Activated CD4-positive, alpha-beta T cell treated with anti-CD3 and anti-CD28 coated beads, Interleukin-2, amount 50 U/mL, for 4 hours (primary cell): ENCODE measurements at regions not wholly inside any gene's neighbourhood (a gene's known extent, or its start where the extent isn't known, plus 50 kb on each side); places are given as distances from the start of the nearest gene placed in this dataset.

Experiments used
- DNase-seq, 2 experiments: peaks; one replicate each; pipeline ENCODE4 v3.0.0-alpha.2; 2020

DNA sequence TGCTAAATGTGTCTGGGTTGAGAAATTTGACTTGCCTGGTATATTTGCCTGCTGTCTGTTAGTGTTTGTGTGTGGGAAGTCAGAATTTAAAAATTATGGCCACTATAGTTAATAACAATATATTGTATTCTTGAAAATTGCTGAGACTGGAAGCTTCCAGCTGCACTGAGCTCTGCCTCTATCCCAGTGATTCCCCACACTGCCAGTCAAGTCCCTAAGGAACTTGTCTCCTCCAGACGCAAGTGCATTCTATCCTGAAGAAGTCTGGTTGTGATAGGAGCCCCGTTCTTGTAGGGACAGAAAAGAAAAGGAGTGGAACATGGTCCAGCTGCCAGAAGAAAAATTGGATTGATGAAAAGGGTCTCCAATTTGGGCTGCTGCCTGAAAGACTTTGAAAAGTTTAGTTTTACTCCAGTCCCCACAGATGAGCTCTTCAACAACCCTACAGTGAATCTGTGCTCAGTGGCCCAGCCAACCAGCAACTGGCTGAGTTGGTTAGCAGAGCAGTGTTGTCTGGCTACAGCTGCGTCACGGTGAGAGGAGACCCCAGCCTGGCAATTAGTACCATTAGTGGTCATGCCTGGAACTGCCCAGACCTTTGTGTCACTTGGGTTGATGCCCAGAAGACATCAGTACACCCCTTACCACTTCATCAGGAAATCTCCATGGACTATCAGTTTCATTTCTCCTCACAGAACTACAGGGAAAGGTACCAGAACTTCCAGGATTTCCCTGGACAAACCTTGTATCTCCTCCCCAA is 183.1 kb upstream of the MCHR2 start:
- DNase-seq: no peak

DNA sequence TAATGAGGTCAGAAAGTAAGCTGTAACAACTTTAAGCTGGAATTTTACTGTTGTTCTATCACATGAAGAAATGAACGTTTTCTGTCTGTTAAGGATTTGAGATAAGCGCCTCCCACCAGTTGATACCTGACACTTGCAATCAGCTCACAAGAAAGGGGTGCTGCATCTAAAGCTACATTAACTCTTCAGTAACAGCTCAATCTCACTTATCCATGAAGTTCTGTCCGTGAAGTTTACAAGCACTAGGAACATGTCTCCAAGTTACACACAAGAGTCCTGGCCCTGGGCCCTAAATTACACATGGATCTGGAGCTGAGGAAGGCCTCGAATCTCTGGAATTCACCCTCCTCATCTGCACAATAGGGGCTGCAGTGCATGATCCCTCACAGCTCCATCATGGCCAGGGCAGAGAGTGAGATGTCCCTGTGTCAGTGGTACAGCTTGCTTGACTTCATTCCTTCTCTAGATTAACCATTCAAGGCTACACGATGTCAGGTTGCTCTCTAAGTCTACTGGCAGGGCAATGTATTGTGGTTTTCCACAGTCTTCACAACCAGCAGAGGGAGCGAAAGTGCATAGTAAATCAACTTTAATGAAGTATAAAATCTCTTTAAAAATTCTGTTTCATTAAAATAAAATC is 182.4 kb upstream of the MCHR2 start:
- no peak for DNase-seq

DNA sequence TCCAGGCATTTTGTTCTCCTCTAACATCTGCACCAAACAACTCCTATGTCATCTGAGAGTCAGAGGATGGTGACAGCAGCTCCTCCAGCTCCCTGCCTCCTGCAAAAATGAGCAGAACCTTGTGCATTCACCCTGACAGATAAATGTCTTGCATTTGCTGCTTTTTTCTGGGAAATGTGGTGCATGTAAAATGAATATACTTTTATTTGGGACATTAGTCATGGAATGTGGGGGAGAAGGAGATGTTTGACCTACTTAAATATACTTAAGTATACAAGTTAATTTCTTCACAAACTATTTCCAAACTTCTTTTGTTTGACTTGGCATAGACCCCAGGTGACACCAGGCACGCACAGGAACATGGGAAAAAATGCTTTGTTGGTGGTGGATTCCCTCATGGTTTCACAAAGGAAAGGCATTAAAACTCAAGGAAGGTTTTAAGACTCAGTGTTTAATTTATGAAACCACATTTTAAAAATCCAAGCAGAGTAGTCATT is 181.8 kb upstream of the MCHR2 start:
- no peak for DNase-seq

DNA sequence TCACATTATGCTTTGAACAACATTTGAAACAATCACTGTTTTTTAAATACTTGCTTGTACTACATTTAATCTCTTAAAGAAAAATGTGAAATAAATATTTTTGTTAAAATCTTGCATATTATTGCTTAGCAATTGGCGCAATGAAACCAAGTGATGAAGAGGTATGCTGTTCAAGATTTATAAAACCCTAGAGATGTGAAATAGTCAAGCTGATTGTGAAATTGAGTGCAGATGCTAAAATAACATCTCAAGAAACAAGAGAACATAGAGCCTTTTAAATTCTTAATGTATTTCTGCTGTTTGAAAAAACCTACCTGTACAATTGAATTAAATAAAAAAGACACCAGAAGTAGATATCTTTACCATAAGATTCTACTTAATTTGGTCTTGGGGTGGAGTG is 179.2 kb upstream of the MCHR2 start:
- DNase-seq: no peak

DNA sequence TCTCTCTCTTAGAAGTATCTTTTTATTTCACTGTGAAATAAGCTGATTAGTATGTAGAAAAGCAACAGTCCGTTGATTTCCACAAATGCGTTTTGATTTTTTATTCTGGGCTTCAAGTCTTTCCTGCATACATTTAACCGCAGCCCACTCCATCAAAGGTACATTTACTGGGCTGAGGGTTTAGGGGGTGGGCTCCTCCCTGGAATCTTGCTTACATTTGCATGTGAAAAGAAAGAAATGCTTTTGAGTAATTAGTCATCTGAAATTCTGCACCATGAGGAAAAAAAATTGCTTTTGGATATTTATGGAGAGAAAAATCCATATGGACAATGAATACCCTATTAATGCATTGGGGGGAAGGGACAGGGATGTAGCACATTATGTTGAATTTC is 178.3 kb upstream of the MCHR2 start:
- DNase-seq: no peak

DNA sequence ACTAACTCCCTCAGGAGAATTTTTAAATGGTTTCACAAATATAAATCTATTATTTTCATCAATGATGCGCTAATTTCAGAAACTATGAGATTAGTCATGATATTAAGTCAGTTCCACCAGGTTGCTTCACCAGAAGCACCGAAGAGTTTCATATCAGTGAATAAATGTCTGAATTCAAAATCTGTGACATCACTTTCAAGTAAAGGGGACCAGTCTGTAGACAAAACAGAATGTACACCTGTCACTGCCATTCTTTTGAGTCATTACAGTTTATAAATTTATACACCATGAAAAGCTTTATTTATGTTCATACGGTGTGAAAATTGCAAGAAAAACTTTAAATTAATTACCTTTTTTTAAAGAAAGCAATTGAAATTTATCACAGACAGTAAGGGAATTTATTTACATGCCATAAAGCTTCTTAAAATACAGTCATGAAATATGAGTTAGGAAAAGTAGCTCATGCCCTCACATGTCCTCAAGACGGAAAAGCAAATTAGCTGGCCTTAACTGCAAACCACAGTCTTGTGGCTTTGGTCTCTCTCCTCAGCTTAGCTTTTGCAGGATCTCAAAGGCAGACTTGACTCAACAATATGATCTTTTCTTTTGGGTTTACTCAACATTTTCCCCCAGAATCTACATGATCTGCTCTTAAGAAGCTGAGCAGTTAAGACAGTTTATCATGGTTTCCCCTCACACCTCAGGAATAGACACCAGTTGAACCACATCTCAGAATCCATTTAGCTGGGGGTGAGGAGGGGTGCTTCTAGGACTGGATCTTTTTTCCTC is 177.7 kb upstream of the MCHR2 start:
- no peak for DNase-seq

DNA sequence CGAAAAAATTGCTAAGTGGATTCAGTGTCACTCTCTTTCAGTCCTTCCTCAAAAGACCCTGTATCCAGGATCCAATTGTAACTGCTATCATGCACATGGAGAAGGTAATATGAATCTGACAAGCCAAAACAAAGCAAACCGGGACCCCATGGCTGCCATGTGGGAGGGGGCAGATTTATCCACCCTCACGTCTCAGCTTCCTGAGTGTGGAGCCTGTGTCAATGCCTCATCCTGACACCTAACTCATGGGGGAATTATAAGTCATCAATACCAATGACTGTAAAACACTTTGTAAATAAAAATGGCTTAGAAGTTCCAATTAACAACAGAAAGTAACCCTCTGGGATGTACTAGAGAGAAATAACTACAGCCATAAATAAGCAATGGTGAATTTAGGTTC is 174.1 kb upstream of the MCHR2 start:
- no peak for DNase-seq

DNA sequence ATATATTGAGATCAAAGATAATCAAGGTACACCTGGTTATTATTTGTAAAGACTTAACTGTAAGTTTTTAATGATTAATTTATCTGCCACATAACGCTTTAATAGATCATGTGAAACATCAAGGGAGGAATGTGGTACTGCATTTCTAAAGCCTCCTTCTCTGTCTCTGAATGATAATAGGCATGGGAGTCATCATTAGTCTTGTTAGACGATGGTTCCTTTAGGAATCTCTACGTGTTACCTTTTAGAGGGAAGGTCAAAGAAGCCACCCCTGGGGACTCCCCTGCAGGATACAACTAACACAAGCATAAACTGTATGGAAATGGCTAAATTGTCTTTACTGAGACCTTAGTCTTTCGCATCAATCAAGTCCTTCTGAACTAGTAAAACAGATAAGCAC is 173.6 kb upstream of the MCHR2 start:
- no peak for DNase-seq

DNA sequence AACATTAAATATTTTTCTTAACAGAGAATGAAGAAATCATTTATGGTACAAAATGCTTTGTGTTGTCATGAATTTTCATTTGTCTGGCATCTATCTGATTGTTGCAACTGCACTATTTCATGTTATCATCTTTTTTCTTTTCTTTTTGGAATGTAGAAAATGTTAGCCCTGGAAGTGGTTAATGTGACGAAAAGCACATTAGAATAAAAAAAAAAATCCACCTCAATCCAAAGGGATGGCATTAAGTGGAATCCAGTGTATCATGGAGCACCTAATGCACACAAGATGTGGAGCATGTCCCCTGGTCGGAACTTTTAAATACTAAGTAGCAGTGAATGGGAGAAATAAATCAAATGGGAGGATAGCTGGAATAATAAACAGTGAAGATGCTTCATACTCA is 172.9 kb upstream of the MCHR2 start:
- no peak for DNase-seq

DNA sequence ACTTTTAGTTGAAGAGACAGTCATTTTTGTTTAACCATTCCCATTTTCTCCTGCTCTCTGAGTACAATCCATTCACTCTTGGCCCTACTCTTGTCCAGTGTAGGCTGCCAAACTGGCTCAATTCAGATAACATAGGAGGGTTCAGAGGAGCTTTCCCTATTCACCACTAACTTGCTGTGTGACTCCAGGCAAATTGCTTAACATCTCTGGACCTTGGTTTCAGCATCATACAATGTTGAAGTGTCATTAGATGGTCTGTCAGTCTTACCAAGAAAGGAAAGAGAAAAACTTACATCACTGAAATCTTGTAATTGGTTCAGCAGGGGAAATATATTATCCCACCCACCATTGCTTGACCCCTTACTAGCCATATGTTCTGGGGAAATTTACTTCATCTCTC is 171.4 kb upstream of the MCHR2 start:
- DNase-seq: no peak

DNA sequence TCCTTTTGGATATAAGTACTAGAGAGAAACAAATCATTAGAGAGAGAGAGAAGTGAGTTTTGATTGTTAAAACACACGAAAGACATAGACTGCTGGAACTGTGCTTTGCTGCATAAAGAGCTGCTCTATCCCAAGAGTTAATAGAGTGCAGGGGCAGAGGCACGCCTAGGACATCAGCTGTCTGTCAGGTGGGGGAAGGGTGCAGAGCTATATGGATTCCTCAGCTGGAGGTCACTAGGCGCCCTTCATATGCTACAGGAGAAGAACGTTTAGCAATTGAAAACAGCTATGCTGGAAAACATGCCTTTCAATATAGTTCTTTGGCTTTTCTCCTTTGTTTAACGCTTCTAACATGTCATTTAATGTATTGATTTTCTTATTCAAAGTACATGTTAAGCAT is 169.0 kb upstream of the MCHR2 start:
- no peak for DNase-seq

DNA sequence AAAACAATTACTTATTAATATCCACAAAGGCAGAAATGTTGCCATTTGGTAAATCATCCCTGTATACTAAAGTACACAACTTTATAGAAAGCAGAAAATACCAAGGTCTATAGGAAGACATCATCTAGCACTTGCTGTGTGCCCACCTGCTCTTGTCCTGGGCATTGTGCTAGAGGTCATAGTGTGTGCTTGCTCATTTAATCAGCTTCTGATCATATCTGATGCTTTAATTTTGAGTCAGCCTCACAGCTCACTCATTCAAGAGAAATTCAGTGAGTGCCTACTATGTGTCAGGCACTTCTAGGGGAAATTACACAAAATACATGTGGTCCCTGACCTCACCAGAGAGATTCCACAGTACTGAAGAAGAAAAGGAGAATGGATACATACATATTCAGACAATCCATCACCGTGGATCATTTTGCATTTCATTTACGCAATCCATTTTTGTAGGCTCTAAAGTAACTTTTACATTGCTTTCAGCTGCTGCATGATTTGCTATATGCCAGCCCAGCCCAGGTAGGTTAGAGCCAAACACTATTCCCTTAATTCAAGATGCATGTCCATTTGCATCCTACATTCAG is 167.9 kb upstream of the MCHR2 start:
- DNase-seq: no peak

DNA sequence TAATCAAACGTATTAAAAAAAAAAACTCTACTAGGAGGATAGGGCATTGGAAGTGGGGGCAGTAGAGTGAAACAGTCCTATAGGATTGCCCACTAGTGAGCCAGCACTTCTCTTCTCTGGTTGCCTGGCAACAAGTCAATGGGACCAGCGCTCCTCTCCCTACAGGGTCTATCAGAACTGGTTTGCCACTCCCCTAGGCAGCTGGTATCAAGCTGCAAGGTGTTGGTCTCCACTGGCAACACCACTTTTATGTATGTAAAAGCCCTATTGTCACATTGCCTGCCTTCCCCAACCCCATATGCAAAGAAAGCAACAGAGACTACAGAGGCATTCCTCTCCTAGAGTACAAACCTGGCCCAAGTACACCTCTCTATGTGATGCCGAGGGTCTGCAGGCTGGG is 166.9 kb upstream of the MCHR2 start:
- no peak for DNase-seq

DNA sequence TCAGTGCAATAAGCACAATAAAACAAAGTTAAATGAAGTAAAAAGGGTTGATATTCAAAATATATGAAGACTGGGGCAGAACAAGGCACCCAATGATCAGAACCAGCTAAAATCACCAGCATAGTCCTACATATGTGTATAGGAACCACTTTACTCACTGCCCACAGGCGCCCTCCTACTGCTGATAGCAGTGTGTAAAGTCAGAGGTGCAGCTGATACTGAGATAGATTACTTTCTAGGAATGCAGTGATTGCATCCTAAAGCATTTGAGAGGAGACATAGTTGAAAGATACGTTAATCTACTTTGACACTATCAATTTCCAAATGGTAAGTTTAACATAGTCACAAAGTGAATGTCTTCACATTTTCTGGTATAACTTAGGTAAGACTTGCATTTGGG is 161.1 kb upstream of the MCHR2 start:
- no peak for DNase-seq

DNA sequence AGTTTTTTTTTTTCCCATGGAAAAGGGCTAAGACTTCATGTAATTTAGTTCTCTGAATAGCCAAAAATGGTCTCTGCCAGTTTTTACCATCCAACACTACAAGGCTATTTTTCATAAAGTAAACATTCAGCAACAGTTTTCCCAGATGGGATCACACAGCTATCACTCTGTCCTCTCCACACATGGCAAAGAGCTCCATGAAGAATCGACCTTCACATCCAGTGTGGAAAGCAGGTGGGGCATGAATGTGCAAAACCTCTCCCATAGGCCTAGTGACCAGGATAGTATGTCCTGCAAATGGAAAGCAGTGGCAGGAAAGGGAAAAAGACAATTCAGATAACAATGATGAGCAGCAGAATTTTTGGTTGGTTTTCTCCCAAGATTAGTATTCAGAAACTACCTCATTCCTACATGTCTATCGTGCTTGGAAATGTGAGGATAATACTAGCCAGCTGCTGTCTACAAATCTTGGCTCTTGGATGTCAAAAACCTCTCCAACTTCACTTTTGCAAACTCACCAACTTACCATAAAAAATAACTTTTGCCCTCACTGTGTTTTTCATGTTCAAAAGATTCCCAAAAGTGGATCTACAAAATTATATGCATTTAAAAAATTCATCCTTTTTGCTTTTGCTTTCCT is 159.7 kb upstream of the MCHR2 start:
- no peak for DNase-seq

DNA sequence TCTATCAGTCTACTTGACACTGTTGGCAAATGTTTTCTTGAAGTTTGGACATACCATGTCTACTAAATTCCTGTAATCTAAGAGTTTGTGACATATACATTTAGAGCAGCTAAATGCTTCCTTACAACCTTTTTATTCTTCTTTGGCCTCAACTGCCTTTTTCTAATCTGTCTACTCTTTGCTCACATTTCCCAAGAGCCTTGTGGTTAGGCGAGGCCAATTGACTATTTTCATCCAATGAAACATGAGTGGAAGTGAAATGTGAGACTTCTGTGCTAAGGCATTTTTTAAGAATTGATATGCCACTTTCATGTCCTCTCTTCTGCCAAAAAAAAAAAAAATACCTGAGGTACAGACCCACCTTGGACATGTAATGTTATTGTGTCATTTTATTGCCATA is 158.2 kb upstream of the MCHR2 start:
- DNase-seq: no peak

DNA sequence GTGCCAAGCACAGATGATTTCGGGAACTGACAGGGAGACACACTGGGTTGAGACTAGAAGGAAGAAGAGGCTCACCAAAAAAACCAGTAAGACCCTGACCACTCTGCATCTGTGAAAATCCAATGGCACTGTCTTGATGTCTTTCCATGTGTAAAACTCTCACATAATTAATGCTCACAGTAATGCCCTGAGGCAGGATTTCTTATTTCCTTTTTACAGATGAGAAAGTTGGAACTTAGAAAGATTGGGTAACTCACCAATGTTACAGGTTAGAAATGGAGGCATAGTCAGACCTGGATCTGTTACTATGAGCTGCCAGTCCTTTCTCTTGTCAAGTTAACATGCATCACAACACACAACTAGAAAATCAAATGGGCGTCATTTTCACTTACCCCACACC is 151.0 kb upstream of the MCHR2 start:
- no peak for DNase-seq

DNA sequence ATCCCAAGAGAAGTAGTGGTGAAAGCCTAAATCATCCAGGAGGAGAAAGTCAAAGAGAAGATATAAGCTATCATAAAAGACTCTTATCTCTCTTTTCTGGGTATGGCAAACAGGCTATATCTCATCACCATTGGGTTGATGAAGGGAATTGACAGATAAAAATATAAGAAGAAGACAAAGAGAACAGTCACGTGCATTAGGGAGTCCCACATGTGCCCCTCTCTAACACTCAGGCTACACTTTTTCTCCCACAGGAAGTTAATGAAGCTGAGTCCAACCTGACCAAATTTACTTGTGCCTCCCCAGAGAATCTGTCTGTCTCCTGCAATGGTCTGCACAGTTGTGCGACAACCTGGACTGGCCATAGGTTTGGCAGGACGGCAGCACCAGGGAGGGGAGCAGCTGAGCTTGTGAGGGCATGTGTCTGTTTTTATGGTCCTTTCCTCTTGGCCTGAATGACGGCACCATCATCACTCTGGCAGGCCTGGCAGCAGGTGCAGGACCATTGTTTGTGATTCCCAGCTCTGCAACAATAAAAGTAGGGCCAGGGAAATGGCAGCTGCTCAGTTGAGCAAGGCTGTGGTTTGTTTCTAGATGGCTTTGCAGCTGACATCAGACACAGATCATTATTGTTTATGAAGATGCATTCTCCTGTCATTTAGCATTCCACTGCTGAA is 144.5 kb upstream of the MCHR2 start:
- DNase-seq: no peak

DNA sequence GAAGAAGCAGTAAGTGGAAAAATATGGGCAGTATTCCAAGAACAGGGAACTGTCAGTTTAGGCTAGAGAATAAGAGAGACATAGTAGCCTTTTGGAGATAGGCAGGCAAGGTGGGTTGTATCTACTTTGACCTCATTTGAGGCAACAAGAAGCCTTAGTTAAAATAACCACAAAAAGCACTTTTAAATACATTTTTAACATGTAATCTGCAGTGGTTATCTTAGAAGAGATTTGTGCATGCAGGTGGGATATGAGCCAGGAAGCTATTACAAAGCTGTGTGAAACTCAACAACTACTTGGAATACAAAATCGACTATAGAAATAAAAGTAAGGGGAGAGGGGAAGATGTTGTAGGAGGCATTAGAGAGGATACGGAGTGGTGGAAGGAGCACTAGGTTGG is 143.7 kb upstream of the MCHR2 start:
- no peak for DNase-seq

DNA sequence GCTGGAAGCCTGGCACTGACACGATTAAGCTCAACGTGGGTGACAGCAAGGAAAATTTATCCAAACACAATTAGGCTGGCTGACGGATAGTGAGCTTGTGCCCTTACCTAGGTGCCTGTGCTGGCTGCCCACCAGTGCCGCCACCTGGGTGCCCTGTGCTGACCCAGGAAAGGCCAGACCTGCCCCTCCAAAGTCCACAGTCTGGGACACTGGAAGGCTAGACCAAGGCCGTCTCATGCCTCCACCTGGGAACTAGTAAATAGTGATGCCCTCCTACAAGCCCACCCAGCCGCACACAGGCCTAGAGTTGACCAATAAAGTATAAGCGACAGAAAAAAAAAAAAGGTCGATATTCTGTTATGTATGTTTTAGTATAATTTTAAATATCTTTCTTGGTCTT is 142.6 kb upstream of the MCHR2 start:
- no peak for DNase-seq

DNA sequence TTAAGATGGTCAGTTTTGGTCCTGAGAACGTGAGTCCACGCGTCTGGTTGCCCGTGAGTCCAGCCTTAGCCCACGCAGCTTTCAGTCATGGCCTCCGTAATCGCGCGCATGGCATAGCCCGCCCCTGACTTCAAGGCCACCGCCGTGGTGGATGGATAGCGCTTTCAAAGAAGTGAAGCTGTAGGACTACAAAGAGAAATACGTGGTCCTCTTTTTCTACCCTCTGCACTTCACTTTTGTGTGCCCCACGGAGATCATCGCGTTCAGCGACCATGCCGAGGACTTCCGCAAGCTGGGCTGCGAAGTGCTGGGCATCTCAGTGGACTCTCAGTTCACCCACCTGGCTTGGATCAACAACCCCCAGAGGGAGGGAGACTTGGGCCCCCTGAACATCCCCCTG is 142.0 kb upstream of the MCHR2 start:
- no peak for DNase-seq

DNA sequence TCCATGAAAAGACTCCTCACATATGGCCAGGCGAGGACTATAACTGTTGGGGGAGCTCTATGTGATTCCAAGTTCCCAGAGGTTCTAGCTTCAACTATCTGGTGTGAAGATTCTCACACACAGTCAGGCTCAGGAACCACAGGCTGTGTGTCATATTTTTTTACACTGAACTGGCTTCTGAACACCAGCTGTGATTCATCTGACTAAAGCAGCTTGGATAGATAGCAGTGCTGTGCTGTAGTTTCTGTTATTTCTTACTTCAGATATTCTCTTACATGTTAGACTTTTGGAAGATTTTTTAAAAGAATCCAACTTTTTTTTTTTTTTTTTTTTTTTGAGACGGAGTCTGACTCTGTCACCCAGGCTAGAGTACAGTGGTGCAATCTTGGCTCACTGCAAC is 140.7 kb upstream of the MCHR2 start:
- no peak for DNase-seq

DNA sequence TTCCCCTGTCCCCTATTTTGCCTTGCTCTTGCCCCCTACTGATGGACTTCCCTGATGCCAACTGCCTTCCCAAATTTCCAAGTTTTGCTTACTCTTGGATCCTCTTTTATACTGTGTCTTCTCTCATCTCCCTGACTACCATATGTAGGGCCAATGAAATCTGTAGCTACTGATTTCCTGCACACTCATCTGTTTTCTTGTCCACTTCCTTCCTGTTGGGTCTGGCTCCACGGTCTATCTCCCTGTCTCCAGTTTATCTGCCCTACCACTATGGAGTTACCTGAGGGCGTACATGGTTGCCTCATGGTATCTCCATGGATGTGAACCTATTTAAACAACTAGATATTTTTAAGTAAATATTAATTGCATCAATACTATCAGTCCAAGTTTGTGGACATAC is 140.3 kb upstream of the MCHR2 start:
- DNase-seq: no peak
